NCI-H82 treated with DMSO at 0.1 percent for 48 hours (cell line): ENCODE measurements at regions not wholly inside any gene's neighbourhood (a gene's known extent, or its start where the extent isn't known, plus 50 kb on each side); places are given as distances from the start of the nearest gene placed in this dataset.

Source experiments
- DNase-seq: peaks from one replicate; lab custom pipeline; 2025; ENCODE audit not compliant: unreplicated experiment; lab: John Stamatoyannopoulos, UW

DNA sequence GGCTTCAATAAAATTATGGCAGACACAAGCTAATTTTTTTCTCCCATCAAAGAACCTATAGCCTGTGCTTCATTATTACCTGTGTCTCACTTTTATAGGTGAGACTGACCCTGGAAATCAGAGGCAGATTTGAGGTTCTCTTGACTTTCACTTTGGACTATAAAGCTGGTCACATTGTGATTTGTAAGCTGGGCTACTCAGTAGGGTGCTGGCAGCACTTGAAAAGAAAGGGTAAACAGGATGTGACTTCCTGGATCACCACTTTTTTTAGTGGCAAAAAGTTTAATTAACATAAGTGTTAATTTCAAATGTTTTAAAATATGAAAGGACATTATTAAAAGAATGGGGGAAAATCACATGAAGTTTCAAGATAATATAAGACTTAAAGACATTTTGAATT lies 50.6 kb upstream of the GATB start:
- DNase-seq: no peak
